ENCODE measurements at regions not wholly inside any gene's neighbourhood (a gene's known extent, or its start where the extent isn't known, plus 50 kb on each side); places are given as distances from the start of the nearest gene placed in this dataset.
"Not testable (repeated sequence)": the region's sequence is repeated elsewhere in the genome, so short reads cannot be mapped to it uniquely, and the experiment has no call there.

DNA sequence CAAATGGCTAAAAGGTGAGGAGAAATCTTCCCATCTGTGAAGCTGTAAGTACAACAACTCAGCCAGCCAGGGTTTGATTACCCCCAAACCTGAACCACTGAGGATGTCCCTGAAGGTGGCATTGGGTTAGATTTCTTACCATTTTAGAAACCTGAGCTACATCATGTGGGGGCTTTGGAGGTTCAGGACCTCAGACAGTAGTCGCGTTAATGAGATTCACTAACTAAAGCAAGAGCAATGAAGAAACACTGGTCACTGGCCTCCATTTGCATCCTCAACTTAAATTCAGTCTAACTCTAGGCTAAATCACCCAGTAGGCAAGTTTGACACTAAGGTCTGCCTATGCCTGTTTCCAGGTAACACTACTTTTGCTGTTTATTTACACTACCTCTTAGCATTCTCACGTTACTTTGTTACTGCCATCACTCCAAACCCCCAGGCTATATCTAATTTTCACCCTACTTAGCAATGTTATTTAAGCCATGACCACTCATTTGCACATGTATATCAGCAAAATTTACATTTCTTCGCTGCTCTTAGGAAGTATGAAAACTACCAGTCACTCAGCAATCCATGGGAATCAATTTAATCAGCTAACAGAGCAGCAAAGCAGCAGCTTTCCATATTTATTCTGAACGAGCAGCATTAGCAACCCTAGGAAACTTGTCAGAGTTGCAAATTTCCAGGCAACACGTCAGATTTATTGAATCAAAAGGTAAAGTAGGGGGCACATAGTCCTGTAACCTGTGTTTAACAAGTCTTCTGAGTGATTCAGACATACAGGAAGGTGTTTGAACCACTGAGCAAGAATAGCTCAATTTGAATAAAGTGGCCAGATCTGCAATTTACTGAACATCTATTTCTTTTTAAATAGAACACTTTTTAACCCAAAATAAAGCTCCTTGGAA, 788.4 kb upstream of the SORCS1 start:
- DNase-seq (ENCODE audit: low read depth), result no peak
- TF ChIP-seq, protein P1, sequence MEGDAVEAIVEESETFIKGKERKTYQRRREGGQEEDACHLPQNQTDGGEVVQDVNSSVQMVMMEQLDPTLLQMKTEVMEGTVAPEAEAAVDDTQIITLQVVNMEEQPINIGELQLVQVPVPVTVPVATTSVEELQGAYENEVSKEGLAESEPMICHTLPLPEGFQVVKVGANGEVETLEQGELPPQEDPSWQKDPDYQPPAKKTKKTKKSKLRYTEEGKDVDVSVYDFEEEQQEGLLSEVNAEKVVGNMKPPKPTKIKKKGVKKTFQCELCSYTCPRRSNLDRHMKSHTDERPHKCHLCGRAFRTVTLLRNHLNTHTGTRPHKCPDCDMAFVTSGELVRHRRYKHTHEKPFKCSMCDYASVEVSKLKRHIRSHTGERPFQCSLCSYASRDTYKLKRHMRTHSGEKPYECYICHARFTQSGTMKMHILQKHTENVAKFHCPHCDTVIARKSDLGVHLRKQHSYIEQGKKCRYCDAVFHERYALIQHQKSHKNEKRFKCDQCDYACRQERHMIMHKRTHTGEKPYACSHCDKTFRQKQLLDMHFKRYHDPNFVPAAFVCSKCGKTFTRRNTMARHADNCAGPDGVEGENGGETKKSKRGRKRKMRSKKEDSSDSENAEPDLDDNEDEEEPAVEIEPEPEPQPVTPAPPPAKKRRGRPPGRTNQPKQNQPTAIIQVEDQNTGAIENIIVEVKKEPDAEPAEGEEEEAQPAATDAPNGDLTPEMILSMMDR (conservative IDR thresholded peaks at IDR 0.05; ENCODE audit: control insufficient read depth, insufficient read depth, low read depth, low read length), result no peak
- no peak overlapping the region for H3K4me3 ChIP-seq (ENCODE audit: control insufficient read depth, low read depth, low read length)

DNA sequence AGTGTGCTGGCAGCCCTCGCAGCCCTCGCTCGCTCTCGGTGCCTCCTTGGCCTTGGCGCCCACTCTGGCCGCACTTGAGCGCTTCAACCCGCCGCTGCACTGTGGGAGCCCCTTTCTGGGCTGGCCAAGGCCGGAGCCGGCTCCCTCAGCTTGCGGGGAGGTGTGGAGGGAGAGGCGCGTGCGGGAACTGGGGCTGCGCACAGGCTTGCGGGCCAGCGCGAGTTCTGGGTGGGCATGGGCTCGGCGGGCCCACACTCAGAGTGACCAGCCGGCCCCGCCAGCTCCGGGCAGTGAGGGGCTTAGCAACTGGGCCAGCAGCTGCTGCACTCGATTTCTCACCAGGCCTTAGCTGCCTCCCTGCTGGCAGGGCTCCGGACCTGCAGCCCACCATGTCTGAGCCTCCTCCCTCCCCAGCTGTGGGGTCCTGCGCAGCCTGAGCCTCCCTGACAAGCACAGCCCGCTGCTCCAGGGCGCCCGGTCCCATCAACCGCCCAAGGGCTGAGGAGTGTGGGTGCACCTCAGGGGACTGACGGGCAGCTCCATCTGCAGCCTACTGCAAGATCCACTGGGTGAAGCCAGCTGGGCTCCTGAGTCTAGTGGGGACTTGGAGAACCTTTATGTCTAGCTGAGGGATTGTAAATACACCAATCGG, 786.0 kb upstream of the SORCS1 start:
- not testable (repeated sequence) for DNase-seq (ENCODE audit: low read depth)

DNA sequence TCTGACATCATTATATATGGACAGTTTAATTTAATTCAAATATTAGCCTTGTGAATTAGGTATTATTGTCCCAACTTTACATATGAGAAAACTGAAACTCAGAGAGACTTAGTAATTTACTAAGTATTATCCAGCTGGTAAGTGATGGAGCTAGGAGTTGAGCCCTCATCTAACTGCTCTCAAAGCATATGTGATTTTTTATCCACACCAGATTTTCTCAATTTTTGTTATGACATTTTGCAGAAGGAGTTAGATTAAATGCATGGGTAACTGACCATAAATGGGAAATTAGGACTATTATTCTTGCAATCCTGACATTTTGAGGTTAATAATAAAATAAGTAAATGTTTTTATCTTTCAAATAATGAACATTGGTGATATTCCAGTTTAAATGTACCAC, 778.3 kb upstream of the SORCS1 start:
- TF ChIP-seq, protein P1 (conservative IDR thresholded peaks at IDR 0.05; ENCODE audit: control insufficient read depth, insufficient read depth, low read depth, low read length), result no peak
- H3K4me3 ChIP-seq (ENCODE audit: control insufficient read depth, low read depth, low read length), result no peak overlapping the region
- no peak for DNase-seq (ENCODE audit: low read depth)

More for the DNA sequence above, 786.0 kb upstream of the SORCS1 start:
- H3K4me3 ChIP-seq (ENCODE audit: control insufficient read depth, low read depth, low read length), result not testable (repeated sequence)

DNA sequence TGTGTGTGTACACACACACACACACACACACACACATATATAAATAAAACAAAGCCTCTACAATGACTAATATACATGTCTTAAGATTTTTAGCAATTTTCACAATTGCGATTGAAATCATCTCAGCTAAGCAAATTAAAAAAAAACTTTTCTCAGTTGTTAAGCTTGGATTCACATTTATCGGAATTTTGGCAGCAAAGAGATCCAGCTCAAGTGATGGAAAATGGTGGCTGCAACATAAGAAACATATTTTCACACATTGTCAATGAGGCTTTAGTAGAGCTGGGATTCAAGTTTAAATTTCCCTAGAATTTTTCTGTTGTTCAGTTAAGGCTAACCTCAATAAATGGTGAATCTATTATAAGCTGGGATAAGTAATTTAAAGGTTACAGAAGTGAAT, 768.6 kb upstream of the SORCS1 start:
- DNase-seq (ENCODE audit: low read depth), result no peak
- H3K4me3 ChIP-seq (ENCODE audit: control insufficient read depth, low read depth, low read length), result no peak overlapping the region
- TF ChIP-seq, protein P1 (conservative IDR thresholded peaks at IDR 0.05; ENCODE audit: control insufficient read depth, insufficient read depth, low read depth, low read length), result no peak

DNA sequence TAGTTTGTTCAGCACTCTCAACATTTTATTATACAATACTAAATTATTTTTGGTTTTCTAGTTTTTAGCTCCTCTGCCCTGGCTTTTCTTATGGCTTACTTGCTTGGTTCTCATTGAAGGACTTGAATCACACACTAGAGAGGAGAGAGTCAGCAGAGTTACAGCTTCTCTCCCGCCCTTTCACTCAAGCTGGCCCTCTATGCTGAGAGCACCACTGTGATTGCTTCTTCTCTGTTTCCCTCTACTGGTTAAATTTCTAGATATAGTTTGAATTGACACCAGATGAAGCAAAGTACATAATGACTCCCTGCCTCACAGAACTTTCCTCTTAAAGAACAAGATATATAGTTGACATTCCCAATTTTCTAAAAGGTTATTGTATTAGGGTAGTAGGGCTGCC, 767.3 kb upstream of the SORCS1 start:
- no peak for DNase-seq (ENCODE audit: low read depth)
- TF ChIP-seq, protein P1 (conservative IDR thresholded peaks at IDR 0.05; ENCODE audit: control insufficient read depth, insufficient read depth, low read depth, low read length), result no peak
- no peak overlapping the region for H3K4me3 ChIP-seq (ENCODE audit: control insufficient read depth, low read depth, low read length)

DNA sequence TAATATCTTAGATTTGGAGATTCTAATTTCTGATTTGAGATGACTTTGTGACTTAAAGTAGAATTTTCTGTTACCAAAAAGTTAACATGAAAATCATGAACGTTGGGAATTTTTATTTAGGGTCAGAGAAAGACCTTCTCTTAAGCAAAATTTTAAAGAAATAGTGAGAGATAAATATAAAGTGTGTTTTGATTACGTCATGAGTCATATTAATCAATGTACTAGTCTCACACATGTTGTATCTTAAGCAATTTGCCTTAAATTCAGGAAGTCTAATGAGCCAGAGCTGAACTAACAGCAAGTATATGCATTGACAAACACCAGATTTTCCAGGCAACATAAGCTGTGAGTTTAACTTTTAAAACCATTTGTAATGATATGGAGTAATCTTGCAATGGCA, 765.5 kb upstream of the SORCS1 start:
- DNase-seq (ENCODE audit: low read depth), result no peak
- H3K4me3 ChIP-seq (ENCODE audit: control insufficient read depth, low read depth, low read length), result no peak overlapping the region
- TF ChIP-seq, protein P1 (conservative IDR thresholded peaks at IDR 0.05; ENCODE audit: control insufficient read depth, insufficient read depth, low read depth, low read length), result no peak

DNA sequence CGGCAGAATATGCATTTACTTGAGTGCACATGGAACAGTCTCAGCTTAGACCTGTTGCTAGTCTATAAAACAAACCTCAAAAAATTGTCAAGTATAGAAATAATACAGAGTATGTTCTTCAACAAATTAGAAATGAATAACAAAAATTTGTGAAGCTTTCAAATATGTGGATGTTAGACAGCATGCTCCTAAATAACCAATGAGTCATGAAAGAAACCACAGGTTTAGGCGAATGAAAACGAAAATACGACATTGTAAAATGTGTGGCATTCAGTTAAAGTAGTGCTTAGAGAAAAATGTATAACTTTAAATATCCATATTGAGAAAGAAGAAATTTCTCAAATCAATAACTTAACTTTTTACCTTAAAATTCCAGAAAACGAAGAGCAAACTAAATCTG, 760.0 kb upstream of the SORCS1 start:
- H3K4me3 ChIP-seq (ENCODE audit: control insufficient read depth, low read depth, low read length), result no peak overlapping the region
- TF ChIP-seq, protein P1 (conservative IDR thresholded peaks at IDR 0.05; ENCODE audit: control insufficient read depth, insufficient read depth, low read depth, low read length), result no peak
- DNase-seq (ENCODE audit: low read depth), result no peak

Data from fibroblast of mammary gland (primary cell).